ENCODE measurements at regions not wholly inside any gene's neighbourhood (a gene's known extent, or its start where the extent isn't known, plus 50 kb on each side); places are given as distances from the start of the nearest gene placed in this dataset.
"Not testable (repeated sequence)": the region's sequence is repeated elsewhere in the genome, so short reads cannot be mapped to it uniquely, and the experiment has no call there.

DNA sequence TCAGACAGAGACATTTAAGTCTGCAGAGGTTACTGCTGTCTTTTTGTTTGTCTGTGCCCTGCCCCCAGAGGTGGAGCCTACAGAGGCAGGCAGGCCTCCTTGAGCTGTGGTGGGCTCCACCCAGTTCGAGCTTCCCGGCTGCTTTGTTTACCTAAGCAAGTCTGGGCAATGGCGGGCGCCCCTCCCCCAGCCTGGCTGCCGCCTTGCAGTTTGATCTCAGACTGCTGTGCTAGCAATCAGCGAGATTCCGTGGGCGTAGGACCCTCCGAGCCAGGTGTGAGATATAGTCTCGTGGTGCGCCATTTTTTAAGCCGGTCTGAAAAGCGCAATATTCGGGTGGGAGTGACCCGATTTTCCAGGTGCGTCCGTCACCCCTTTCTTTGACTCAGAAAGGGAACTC is 245.0 kb upstream of the CDH2 start:
- not testable (repeated sequence) for TF ChIP-seq CTCF (conservative IDR thresholded peaks at IDR 0.05); ZFX (IDR thresholded peaks at IDR 0.05)
